Adrenal gland (tissue), 9 donors: ENCODE measurements at regions not wholly inside any gene's neighbourhood (a gene's known extent, or its start where the extent isn't known, plus 50 kb on each side); places are given as distances from the start of the nearest gene placed in this dataset.

Source experiments
- DNase-seq, 7 donors: peaks; one replicate each; pipeline ENCODE4 v3.0.0-alpha.2; 2019 to 2020
- H3K27ac ChIP-seq, 5 donors: fragments of 200-600 bp; sonication (generic) in 4 of 5; 1 replicate in 3 of 5; 2 replicates in 2 of 5; pipeline versions ENCODE4 v1.5.1 to v1.8.0; 2016 to 2020; ENCODE audit warnings: mild to moderate bottlenecking in 1 of 5
- H3K27me3 ChIP-seq: fragments of 200-600 bp; 2 replicates; pipeline ENCODE4 v1.8.0; 2021
- H3K36me3 ChIP-seq, 2 donors: fragments of 200-600 bp; replicated peaks in 1 of 2; 1 replicate in 1 of 2; 2 replicates in 1 of 2; pipeline versions ENCODE4 v1.5.1 to v1.8.0; 2018 to 2022
- H3K4me1 ChIP-seq, 2 donors: fragments of 200-600 bp; replicated peaks in 1 of 2; 1 replicate in 1 of 2; 2 replicates in 1 of 2; pipeline versions ENCODE4 v1.5.1 to v1.8.0; 2018 to 2021
- H3K4me3 ChIP-seq, 4 donors: fragments of 200-600 bp; sonication (generic) in 3 of 4; one replicate each; pipeline ENCODE4 v1.5.1; 2016 to 2018
- H3K9me3 ChIP-seq, 3 donors: fragments of 200-600 bp; sonication (generic) in 1 of 3; replicated peaks in 1 of 3; 1 replicate in 2 of 3; 2 replicates in 1 of 3; pipeline versions ENCODE4 v1.5.1 to v1.8.0; 2016 to 2021
- POLR2A ChIP-seq, 2 donors: fragments of 450-650 bp; IDR thresholded peaks; one replicate each; pipeline ENCODE4 v1.6.1; 2017; ENCODE audit warnings: antibody characterized with exemption in 2 of 2, mild to moderate bottlenecking in 2 of 2, moderate library complexity in 1 of 2
- WGBS, 4 donors: extraction: QIAGEN DNeasy Blood & Tissue Kit in 2 of 4; methylation state at CpG; one replicate each; pipeline versions ENCODE4 v1.1.5 to v1.1.7; 2013 to 2017; 5-methylcytosine and 5-hydroxymethylcytosine counted together
- intact Hi-C, 2 donors: fragments of 100-400 bp; cut with DNase I; formaldehyde crosslinking; loops; one replicate each; pipeline versions ENCODE4 v1.14.1 to v1.15.0; 2022 to 2023
- TF ChIP-seq, protein P1 (sequence below), 6 experiments: fragments of 450-650 bp in 4 of 6; fragments of 200-600 bp in 2 of 6; sonication (generic) in 1 of 6; IDR thresholded peaks; 1 replicate in 5 of 6; 2 replicates in 1 of 6; pipeline versions ENCODE4 v1.5.1 to v1.8.0; 2016 to 2021; ENCODE audit warnings: antibody characterized with exemption in 6 of 6, mild to moderate bottlenecking in 2 of 6, moderate library complexity in 1 of 6
- donor health status: healthy with polysubstance abuse.
- donor health status: Bipolar disorder and iron deficiency.
- donor health status: DM: yes; HTN: yes; CAD: no.
- donor health status: DM: no; HTN: no; CAD: no.
- donor health status: DM: no; HTN: no; CAD: no.

DNA sequence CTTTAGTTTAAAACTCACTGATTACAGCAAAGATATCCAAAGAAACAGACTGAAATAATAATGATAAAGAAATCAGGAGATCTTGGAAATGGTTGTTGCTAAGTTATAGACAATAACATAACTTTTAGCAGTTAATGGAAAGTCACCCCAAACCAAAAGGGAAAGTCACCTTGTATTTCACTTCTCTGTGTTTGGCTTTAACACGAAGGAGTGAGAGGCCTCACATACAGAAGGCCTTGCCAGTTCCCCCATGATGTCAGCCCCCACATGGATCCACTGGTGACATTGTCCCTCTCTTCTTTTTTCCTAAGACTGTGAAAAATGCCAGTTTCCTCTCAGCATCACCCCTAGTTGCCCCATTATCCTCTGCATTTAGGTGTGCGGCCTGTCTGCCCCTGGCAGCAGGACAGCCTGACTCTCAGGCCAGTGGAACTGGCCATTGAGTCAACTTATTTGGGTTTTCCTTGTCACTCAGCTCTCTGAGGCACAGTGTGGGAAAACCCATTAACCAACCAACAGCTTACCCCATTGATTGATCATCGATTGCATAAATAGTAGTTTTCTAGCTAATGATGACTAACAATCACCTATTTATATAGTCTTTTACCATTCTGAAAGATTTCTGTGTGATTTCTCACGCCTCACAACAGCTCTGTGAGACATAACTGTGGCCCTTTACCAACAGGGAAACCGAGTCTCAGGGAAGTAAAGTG lies 308.1 kb downstream of the PTTG2 start:
- Histone ChIP-seq H3K27ac (no peak overlapping the region), H3K4me3 (no peak overlapping the region), H3K4me1 (peaks cover 0 to 8% of the 10 kb centered on the region in 2 donors), H3K9me3 (no peaks in the 10 kb centered on the region), H3K27me3 (no peaks in the 10 kb centered on the region), H3K36me3 (no peaks in the 10 kb centered on the region)
- WGBS, 4 donors, result 92 to 95% (median 94%) methylated on average over 5 of the region's 5 CpGs
- intact Hi-C loops, result no loop called here
- no peak for DNase-seq
- TF ChIP-seq POLR2A (IDR thresholded peaks at IDR 0.05), result no peak
- TF ChIP-seq, protein P1, sequence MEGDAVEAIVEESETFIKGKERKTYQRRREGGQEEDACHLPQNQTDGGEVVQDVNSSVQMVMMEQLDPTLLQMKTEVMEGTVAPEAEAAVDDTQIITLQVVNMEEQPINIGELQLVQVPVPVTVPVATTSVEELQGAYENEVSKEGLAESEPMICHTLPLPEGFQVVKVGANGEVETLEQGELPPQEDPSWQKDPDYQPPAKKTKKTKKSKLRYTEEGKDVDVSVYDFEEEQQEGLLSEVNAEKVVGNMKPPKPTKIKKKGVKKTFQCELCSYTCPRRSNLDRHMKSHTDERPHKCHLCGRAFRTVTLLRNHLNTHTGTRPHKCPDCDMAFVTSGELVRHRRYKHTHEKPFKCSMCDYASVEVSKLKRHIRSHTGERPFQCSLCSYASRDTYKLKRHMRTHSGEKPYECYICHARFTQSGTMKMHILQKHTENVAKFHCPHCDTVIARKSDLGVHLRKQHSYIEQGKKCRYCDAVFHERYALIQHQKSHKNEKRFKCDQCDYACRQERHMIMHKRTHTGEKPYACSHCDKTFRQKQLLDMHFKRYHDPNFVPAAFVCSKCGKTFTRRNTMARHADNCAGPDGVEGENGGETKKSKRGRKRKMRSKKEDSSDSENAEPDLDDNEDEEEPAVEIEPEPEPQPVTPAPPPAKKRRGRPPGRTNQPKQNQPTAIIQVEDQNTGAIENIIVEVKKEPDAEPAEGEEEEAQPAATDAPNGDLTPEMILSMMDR (IDR thresholded peaks at IDR 0.05), result no peak

DNA sequence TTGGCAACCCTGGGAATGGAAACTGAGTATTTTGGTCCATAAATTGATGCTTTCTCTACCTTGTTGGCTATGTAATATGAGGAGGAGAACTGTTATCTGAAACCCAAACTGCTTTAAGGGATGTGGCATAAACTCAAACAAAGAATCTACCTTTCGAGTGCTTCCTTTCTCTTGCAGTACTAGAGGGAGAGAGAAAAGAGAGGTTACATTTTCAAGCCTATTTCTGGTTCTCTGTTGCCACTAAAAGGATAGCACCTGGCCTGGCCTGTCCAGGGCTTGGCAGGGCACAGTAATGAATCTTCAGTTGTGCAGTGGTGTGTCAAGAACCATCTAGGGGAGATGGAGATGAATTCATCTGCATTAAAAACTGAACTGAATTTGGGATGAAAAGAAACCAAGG lies 308.6 kb downstream of the PTTG2 start:
- no peak overlapping the region for H3K4me3 ChIP-seq
- intact Hi-C loops, result no loop called here
- DNase-seq, result no peak
- H3K4me1 ChIP-seq, result peaks cover 0 to 8% of the 10 kb centered on the region in 2 donors
- WGBS, 4 donors, result 92 to 100% (median 94%) methylated on average over 1 of the region's 1 CpG
- no peaks in the 10 kb centered on the region for H3K9me3 ChIP-seq
- H3K27me3 ChIP-seq, result no peaks in the 10 kb centered on the region
- TF ChIP-seq, protein P1 (IDR thresholded peaks at IDR 0.05), result no peak
- TF ChIP-seq POLR2A (IDR thresholded peaks at IDR 0.05), result no peak
- no peak overlapping the region for H3K27ac ChIP-seq
- no peaks in the 10 kb centered on the region for H3K36me3 ChIP-seq

DNA sequence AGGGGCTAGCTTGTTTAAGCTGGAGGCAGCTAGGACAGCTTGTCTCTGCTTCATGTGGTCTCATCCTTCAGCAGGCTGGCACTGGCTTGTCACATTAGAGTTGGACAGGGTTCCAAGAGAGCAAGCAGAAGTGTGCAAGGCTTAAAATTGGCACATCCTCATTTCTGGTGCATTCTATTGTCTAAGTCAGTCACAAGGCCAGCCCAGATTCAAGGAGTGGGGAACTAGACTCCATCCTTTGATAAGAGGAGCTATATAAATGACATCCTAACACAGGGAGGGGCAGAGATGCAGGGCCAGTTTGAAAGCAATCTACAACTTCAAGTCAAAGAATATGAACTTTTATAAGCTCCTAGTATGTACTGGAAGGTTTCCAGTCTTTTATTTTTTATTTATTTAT lies 313.2 kb downstream of the PTTG2 start:
- Histone ChIP-seq H3K4me3 (no peak overlapping the region), H3K27ac (no peak overlapping the region), H3K9me3 (no peaks in the 10 kb centered on the region), H3K27me3 (no peaks in the 10 kb centered on the region), H3K4me1 (no peaks in the 10 kb centered on the region), H3K36me3 (no peaks in the 10 kb centered on the region)
- DNase-seq, result peak in 1 of 7 donors; percentile 8
- TF ChIP-seq, protein P1 (IDR thresholded peaks at IDR 0.05), result no peak
- TF ChIP-seq POLR2A (IDR thresholded peaks at IDR 0.05), result no peak
- intact Hi-C loops, result no loop called here

DNA sequence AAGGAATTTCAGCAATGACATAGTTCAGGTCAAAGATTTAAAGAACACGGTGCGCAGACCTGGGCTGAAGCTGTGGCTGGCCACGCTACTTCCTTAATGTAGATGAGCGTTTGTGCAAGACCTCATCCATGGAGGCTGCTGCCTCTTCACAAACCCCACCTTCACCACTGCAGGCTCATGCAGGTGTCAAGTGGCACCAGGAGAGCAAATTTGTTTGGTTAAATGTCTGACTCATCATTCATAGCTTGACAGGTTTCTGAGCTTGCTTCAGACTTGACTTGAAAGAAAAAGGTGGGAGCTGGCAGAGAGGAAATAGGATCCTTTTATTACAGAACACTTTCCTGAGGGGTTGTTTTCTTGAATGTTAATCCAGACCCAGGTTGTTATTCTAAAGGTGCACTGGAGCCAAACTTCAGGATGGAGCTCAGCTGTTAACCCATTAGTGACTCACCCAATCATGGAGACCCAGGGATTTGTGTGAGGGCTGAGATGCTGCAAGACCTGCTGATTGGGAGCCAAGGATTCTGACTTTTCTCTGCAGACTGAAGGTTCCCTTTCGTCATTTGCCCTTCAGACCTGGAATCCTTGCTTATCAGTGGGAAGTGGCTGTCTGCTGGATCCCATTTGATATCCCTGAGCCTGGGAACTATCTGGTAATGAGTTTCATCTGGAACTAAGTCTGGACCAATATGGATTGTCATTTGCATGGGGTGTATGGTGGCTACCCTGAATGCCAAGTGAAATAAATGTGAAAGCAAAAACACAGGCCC lies 315.3 kb downstream of the PTTG2 start:
- DNase-seq, result peak in 1 of 7 donors; percentile 27
- Histone ChIP-seq H3K36me3 (no peaks in the 10 kb centered on the region), H3K27ac (no peak overlapping the region), H3K4me3 (no peak overlapping the region), H3K27me3 (no peaks in the 10 kb centered on the region), H3K9me3 (no peaks in the 10 kb centered on the region), H3K4me1 (no peaks in the 10 kb centered on the region)
- 73 to 82% (median 78%) methylated on average over 5 of the region's 5 CpGs for WGBS, 4 donors
- TF ChIP-seq, protein P1 (IDR thresholded peaks at IDR 0.05), result no peak
- TF ChIP-seq POLR2A (IDR thresholded peaks at IDR 0.05), result no peak
- intact Hi-C loops, result no loop called here
